ENCODE measurements at regions not wholly inside any gene's neighbourhood (a gene's known extent, or its start where the extent isn't known, plus 50 kb on each side); places are given as distances from the start of the nearest gene placed in this dataset.

GRCh38 chr21:35394049-35394448 is 344.9 kb upstream of the RUNX1 start:
- Histone ChIP-seq H3F3A (ENCODE audit: insufficient read depth, low read length) (no peaks in the 10 kb centered on the region), H3K27ac (ENCODE audit: low read length) (no peak overlapping the region), H3K9me2 (replicated peaks; ENCODE audit: insufficient read depth, low read length) (no peaks in the 10 kb centered on the region), H2AFZ (ENCODE audit: low read length) (no peak overlapping the region), H3K27me3 (replicated peaks; ENCODE audit: insufficient read depth, low read length) (0 out of 2 replicates have a peak, but pooled peaks cover 9% of the 10 kb centered on the region), H3K4me3 (ENCODE audit: low read length) (no peak overlapping the region), H3K79me2 (ENCODE audit: low read length) (no peaks in the 10 kb centered on the region), H3K4me1 (ENCODE audit: low read length) (no peaks in the 10 kb centered on the region), H3K4me2 (ENCODE audit: low read depth, low read length) (no peak overlapping the region), H3K36me3 (replicated peaks; ENCODE audit: insufficient read depth, low read length) (no peaks in the 10 kb centered on the region), H4K20me1 (ENCODE audit: insufficient read depth, low read length) (no peaks in the 10 kb centered on the region), H3K9ac (ENCODE audit: low read length) (no peak overlapping the region), H3K9me3 (replicated peaks; ENCODE audit: insufficient read depth, low read length) (no peaks in the 10 kb centered on the region)
- no peak for DNase-seq
- TF ChIP-seq, protein P1, sequence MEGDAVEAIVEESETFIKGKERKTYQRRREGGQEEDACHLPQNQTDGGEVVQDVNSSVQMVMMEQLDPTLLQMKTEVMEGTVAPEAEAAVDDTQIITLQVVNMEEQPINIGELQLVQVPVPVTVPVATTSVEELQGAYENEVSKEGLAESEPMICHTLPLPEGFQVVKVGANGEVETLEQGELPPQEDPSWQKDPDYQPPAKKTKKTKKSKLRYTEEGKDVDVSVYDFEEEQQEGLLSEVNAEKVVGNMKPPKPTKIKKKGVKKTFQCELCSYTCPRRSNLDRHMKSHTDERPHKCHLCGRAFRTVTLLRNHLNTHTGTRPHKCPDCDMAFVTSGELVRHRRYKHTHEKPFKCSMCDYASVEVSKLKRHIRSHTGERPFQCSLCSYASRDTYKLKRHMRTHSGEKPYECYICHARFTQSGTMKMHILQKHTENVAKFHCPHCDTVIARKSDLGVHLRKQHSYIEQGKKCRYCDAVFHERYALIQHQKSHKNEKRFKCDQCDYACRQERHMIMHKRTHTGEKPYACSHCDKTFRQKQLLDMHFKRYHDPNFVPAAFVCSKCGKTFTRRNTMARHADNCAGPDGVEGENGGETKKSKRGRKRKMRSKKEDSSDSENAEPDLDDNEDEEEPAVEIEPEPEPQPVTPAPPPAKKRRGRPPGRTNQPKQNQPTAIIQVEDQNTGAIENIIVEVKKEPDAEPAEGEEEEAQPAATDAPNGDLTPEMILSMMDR (IDR thresholded peaks at IDR 0.05; ENCODE audit: low read length), result no peak
- TF ChIP-seq EZH2phosphoT487 (IDR thresholded peaks at IDR 0.05; ENCODE audit: low read length), result no peak
- no peak for TF ChIP-seq EZH2 (optimal IDR thresholded peaks at IDR 0.05; ENCODE audit: low read depth, low read length)

DNA sequence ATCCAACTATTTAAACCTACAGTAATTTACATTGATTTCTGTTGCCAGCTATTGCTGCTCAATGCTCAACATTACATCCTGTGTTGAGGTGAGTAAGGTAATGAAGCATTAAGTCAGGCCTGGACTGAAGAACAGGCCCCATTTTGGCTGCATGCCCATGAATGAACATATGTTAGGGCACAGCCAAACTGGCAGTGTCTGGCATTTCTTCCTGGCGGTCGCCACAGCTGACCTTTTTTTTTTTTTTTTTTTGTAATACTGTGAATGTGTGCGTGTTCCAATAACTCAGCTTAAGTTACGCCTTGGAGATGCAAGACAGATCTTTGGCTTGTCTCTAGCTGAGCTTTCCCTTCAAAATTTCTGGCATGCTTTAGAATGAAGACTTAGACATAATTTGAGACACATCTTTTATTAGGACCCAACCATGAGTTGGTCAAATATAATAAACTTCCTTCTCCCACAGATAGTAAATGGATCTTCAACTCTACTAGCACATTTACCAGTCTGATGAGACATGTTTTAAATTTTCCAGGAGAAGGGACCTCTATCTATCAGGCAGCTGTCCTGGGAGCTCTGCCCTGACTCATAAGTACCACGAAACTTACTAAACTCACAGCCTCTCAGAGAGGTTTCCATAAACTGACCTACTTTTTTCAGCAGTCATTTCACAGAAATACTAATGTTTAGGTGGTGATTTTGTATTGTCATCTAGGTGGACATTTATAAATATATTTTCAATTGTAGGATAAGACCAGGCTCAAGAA is 341.1 kb upstream of the RUNX1 start:
- Histone ChIP-seq H3K27ac (ENCODE audit: low read length) (no peak overlapping the region), H2AFZ (ENCODE audit: low read length) (no peak overlapping the region), H3K79me2 (ENCODE audit: low read length) (no peaks in the 10 kb centered on the region), H3K27me3 (replicated peaks; ENCODE audit: insufficient read depth, low read length) (no peaks in the 10 kb centered on the region), H3K4me2 (ENCODE audit: low read depth, low read length) (no peak overlapping the region), H3K9me3 (replicated peaks; ENCODE audit: insufficient read depth, low read length) (no peaks in the 10 kb centered on the region), H3K4me3 (ENCODE audit: low read length) (no peak overlapping the region), H3F3A (ENCODE audit: insufficient read depth, low read length) (no peaks in the 10 kb centered on the region), H3K4me1 (ENCODE audit: low read length) (no peaks in the 10 kb centered on the region), H3K9ac (ENCODE audit: low read length) (no peak overlapping the region), H4K20me1 (ENCODE audit: insufficient read depth, low read length) (no peaks in the 10 kb centered on the region), H3K9me2 (replicated peaks; ENCODE audit: insufficient read depth, low read length) (no peaks in the 10 kb centered on the region), H3K36me3 (replicated peaks; ENCODE audit: insufficient read depth, low read length) (no peaks in the 10 kb centered on the region)
- TF ChIP-seq, protein P1 (IDR thresholded peaks at IDR 0.05; ENCODE audit: low read length), result no peak
- TF ChIP-seq EZH2 (optimal IDR thresholded peaks at IDR 0.05; ENCODE audit: low read depth, low read length) (no peak), EZH2phosphoT487 (IDR thresholded peaks at IDR 0.05; ENCODE audit: low read length) (no peak)
- no peak for DNase-seq

GRCh38 chr21:35386491-35387079 is 337.5 kb upstream of the RUNX1 start:
- Histone ChIP-seq H3K4me2 (ENCODE audit: low read depth, low read length) (no peak overlapping the region), H3K27me3 (replicated peaks; ENCODE audit: insufficient read depth, low read length) (no peaks in the 10 kb centered on the region), H3K27ac (ENCODE audit: low read length) (no peak overlapping the region), H3K9ac (ENCODE audit: low read length) (no peak overlapping the region), H4K20me1 (ENCODE audit: insufficient read depth, low read length) (no peaks in the 10 kb centered on the region), H2AFZ (ENCODE audit: low read length) (no peak overlapping the region), H3K36me3 (replicated peaks; ENCODE audit: insufficient read depth, low read length) (no peaks in the 10 kb centered on the region), H3K4me1 (ENCODE audit: low read length) (no peaks in the 10 kb centered on the region), H3K79me2 (ENCODE audit: low read length) (no peaks in the 10 kb centered on the region), H3K9me2 (replicated peaks; ENCODE audit: insufficient read depth, low read length) (no peaks in the 10 kb centered on the region), H3K4me3 (ENCODE audit: low read length) (no peak overlapping the region), H3F3A (ENCODE audit: insufficient read depth, low read length) (no peaks in the 10 kb centered on the region), H3K9me3 (replicated peaks; ENCODE audit: insufficient read depth, low read length) (no peaks in the 10 kb centered on the region)
- TF ChIP-seq, protein P1 (IDR thresholded peaks at IDR 0.05; ENCODE audit: low read length), result no peak
- TF ChIP-seq EZH2 (optimal IDR thresholded peaks at IDR 0.05; ENCODE audit: low read depth, low read length) (no peak), EZH2phosphoT487 (IDR thresholded peaks at IDR 0.05; ENCODE audit: low read length) (no peak)
- no peak for DNase-seq
